ENCODE measurements at regions not wholly inside any gene's neighbourhood (a gene's known extent, or its start where the extent isn't known, plus 50 kb on each side); places are given as distances from the start of the nearest gene placed in this dataset.

DNA sequence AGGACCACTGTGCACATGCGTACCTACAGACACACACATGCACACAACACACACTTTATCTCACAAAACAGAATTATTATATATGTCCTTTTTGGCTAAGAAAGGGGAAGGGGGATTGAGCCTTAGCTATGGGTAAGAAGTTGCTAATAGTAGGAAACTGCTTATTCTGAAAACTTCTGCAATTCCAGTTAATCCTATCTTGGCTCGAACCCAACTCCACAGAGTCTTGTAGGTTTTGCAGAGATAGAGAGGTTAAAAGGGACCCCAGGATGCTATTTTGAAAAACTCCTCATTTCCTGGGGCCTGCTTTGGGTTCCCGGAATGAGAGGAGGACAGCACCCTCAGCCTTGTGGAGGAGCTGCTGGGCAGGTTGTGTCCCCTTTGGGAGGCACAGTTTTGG, 233.8 kb downstream of the CLIC5 start:
- H3K4me3 ChIP-seq (replicated peaks in 1 of 3; ENCODE audit: low read depth in 2 of 3, low read length in 3 of 3) = no peak overlapping the region
- no peak overlapping the region for H3K4me2 ChIP-seq (replicated peaks; ENCODE audit: extremely low read depth, low read length, poor library complexity, severe bottlenecking)
- no peak overlapping the region for H2AFZ ChIP-seq (ENCODE audit: insufficient read depth, low read depth, low read length, poor library complexity, severe bottlenecking)
- intact Hi-C loops (cut with micrococcal nuclease) = no loop called here
- TF ChIP-seq, protein P1, sequence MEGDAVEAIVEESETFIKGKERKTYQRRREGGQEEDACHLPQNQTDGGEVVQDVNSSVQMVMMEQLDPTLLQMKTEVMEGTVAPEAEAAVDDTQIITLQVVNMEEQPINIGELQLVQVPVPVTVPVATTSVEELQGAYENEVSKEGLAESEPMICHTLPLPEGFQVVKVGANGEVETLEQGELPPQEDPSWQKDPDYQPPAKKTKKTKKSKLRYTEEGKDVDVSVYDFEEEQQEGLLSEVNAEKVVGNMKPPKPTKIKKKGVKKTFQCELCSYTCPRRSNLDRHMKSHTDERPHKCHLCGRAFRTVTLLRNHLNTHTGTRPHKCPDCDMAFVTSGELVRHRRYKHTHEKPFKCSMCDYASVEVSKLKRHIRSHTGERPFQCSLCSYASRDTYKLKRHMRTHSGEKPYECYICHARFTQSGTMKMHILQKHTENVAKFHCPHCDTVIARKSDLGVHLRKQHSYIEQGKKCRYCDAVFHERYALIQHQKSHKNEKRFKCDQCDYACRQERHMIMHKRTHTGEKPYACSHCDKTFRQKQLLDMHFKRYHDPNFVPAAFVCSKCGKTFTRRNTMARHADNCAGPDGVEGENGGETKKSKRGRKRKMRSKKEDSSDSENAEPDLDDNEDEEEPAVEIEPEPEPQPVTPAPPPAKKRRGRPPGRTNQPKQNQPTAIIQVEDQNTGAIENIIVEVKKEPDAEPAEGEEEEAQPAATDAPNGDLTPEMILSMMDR (IDR thresholded peaks at IDR 0.05) = no peak
- Mint-ChIP-seq H3K36me3 (no peaks in the 10 kb centered on the region), H3K27ac (no peak overlapping the region), H3K27me3 (ENCODE audit: low read depth in 3 of 3) (no peaks in the 10 kb centered on the region), H3K4me1 (no peaks in the 10 kb centered on the region), H3K9me3 (peaks cover 0 to 3% (median 0%) of the 10 kb centered on the region in 7 donors), H3K4me3 (no peak overlapping the region)
- no peaks in the 10 kb centered on the region for H4K20me1 ChIP-seq (ENCODE audit: insufficient read depth, low read length)
- H3K27me3 ChIP-seq (ENCODE audit: control insufficient read depth in 2 of 2, insufficient read depth in 2 of 2, low read length in 2 of 2) = no peaks in the 10 kb centered on the region
- H3K9me3 ChIP-seq (replicated peaks in 1 of 2; ENCODE audit: control insufficient read depth in 1 of 2, insufficient read depth in 1 of 2, low read length in 2 of 2) = no peaks in the 10 kb centered on the region
- 83% methylated on average over 1 of the region's 3 CpGs for WGBS (ENCODE audit: insufficient coverage)
- H3K9ac ChIP-seq (ENCODE audit: insufficient read depth, low read length, poor library complexity, severe bottlenecking) = no peak overlapping the region
- no peaks in the 10 kb centered on the region for H3K79me2 ChIP-seq (ENCODE audit: insufficient read depth, low read length)
- no peak overlapping the region for H3K27ac ChIP-seq (ENCODE audit: low read depth in 1 of 2, low read length in 2 of 2)
- no peaks in the 10 kb centered on the region for H3K4me1 ChIP-seq (ENCODE audit: control insufficient read depth in 1 of 2, insufficient read depth in 2 of 2, low read length in 2 of 2)
- DNase-seq = no peak
- no peaks in the 10 kb centered on the region for H3K36me3 ChIP-seq (replicated peaks in 1 of 2; ENCODE audit: control insufficient read depth in 1 of 2, insufficient read depth in 2 of 2, low read length in 2 of 2)

GRCh38 chr6:45780523-45780922, 235.1 kb downstream of the CLIC5 start:
- Mint-ChIP-seq H3K4me3 (no peak overlapping the region), H3K4me1 (no peaks in the 10 kb centered on the region), H3K36me3 (no peaks in the 10 kb centered on the region), H3K27me3 (ENCODE audit: low read depth in 3 of 3) (no peaks in the 10 kb centered on the region), H3K9me3 (peaks cover 0 to 3% (median 0%) of the 10 kb centered on the region in 7 donors), H3K27ac (no peak overlapping the region)
- Histone ChIP-seq H3K9ac (ENCODE audit: insufficient read depth, low read length, poor library complexity, severe bottlenecking) (no peak overlapping the region), H2AFZ (ENCODE audit: insufficient read depth, low read depth, low read length, poor library complexity, severe bottlenecking) (no peak overlapping the region), H4K20me1 (ENCODE audit: insufficient read depth, low read length) (no peaks in the 10 kb centered on the region), H3K4me2 (replicated peaks; ENCODE audit: extremely low read depth, low read length, poor library complexity, severe bottlenecking) (no peak overlapping the region), H3K79me2 (ENCODE audit: insufficient read depth, low read length) (no peaks in the 10 kb centered on the region), H3K4me3 (replicated peaks in 1 of 3; ENCODE audit: low read depth in 2 of 3, low read length in 3 of 3) (no peak overlapping the region), H3K9me3 (replicated peaks in 1 of 2; ENCODE audit: control insufficient read depth in 1 of 2, insufficient read depth in 1 of 2, low read length in 2 of 2) (no peaks in the 10 kb centered on the region), H3K27me3 (ENCODE audit: control insufficient read depth in 2 of 2, insufficient read depth in 2 of 2, low read length in 2 of 2) (no peaks in the 10 kb centered on the region), H3K4me1 (ENCODE audit: control insufficient read depth in 1 of 2, insufficient read depth in 2 of 2, low read length in 2 of 2) (no peaks in the 10 kb centered on the region), H3K27ac (ENCODE audit: low read depth in 1 of 2, low read length in 2 of 2) (no peak overlapping the region), H3K36me3 (replicated peaks in 1 of 2; ENCODE audit: control insufficient read depth in 1 of 2, insufficient read depth in 2 of 2, low read length in 2 of 2) (no peaks in the 10 kb centered on the region)
- intact Hi-C loops (cut with micrococcal nuclease) = no loop called here
- WGBS (ENCODE audit: insufficient coverage) = 83% methylated on average over 1 of the region's 2 CpGs
- DNase-seq = no peak
- TF ChIP-seq, protein P1 (IDR thresholded peaks at IDR 0.05) = no peak
